NCI-H128 (cell line): ENCODE measurements at regions not wholly inside any gene's neighbourhood (a gene's known extent, or its start where the extent isn't known, plus 50 kb on each side); places are given as distances from the start of the nearest gene placed in this dataset.

Source experiments
- DNase-seq: peaks from one replicate; lab custom pipeline; 2025; ENCODE audit not compliant: unreplicated experiment; lab: John Stamatoyannopoulos, UW

- no peak for DNase-seq
Measured at GRCh38 chr9:135219676-135220600, 132.5 kb downstream of the OLFM1 start.

DNA sequence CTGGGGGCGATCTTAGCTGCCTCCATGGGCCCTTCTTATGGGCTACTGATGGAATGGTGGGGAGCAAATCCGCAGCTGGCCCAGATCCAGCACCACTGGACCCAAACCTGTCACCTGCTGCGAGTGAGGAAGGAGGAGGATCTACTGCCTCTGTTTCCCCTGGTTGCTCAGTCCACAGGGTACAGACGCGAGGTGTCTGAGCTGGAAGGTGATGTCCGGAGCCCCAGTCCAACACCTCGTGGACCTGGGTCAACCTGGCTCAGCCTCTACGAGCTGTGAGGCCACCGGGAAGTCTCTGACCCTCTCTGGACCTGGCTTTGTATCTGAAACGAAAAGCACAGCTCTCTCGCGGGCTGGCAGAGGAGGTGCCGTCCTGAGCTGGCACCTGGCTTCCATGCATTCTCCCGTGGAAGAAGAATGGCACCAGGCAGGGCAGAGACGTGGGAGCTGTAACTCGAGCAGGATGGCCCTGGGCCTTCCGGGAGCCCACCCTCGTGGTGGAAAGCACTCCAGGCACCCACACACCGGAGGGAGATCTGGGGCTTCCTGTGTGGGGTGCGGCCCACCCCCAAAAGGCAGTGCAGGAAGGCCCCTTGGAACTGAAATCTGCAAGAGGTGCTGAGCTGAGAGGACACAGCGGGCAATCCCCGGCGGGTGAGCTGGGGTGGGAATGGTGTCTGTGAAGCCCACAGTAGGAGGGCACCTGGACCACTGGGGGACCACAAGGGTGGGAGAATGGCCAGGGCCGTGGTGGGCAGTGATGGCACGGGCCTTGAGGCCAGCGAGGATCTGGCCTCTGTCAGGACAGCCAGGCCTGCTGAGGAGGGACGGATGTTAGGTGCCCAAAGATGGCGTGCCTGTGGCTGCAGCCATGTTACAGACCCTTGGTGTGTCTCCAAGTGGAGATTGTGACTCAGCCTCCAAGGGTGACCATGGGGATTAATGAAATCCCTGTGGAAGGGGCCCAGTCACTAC, 133.4 kb downstream of the OLFM1 start:
- DNase-seq: no peak

- DNase-seq: no peak
Measured at GRCh38 chr9:135221576-135221950, 134.1 kb downstream of the OLFM1 start.

DNA sequence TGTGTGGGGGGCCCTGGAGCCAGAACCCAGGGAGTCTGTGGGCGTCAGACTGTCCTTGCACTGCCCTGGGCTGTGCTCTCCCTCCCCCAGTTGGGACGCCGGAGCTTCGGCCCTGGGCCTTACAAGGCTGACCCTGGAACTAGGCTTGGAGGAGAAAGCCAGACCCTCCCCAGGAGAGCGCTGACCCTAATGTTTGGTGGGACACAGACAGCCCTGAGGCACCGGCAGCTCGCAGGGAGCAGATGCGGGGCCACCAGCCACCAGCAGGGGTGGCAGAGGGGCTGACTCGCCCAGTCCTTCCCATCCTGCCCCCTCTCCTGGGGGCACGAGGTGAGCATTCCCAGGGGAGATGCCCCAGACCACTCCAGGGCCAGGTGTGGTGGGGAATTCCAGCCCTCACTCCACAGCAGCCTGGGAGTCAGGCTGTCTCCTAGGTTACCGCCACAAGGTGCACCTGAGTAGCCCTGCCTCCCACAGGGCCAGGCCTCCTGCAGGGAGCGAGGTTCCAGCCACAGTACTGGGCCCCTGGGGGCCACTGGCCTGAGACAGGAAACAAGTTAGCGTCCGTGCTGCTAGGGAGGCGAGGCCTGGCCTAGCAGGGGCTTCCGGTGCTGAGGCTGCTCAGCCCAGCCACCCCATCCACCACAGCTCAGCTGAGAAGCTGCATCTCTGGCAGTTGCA, 134.6 kb downstream of the OLFM1 start:
- DNase-seq: no peak

- no peak for DNase-seq
Measured at GRCh38 chr9:135222881-135223760, 135.7 kb downstream of the OLFM1 start.

- no peak for DNase-seq
Measured at GRCh38 chr9:135223831-135224230, 136.4 kb downstream of the OLFM1 start.

- no peak for DNase-seq
Measured at GRCh38 chr9:135224286-135224877, 136.9 kb downstream of the OLFM1 start.

GRCh38 chr9:135224921-135225541, 137.6 kb downstream of the OLFM1 start:
- no peak for DNase-seq

DNA sequence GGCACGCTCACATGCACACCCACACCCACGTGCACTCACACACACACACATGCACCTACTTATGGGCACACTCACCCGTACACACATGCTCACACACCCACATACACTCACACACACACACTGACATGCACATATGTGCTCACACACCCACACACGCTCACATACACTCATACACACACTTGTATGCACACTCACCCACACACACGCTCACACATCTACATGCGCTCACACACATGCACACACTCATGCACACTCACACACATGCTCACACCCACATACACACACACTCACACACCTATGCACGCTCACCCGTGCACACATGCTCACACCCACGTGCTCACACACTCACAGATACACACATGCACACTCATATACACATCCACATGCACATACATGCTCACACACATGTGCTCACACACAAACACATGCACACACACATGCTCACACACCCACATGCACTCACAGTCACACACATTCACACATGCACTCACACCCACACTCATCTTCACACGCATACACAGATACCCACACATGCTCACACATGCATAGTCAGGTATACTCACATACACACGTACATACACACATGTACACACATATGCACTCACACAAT, 138.3 kb downstream of the OLFM1 start:
- DNase-seq: no peak

DNA sequence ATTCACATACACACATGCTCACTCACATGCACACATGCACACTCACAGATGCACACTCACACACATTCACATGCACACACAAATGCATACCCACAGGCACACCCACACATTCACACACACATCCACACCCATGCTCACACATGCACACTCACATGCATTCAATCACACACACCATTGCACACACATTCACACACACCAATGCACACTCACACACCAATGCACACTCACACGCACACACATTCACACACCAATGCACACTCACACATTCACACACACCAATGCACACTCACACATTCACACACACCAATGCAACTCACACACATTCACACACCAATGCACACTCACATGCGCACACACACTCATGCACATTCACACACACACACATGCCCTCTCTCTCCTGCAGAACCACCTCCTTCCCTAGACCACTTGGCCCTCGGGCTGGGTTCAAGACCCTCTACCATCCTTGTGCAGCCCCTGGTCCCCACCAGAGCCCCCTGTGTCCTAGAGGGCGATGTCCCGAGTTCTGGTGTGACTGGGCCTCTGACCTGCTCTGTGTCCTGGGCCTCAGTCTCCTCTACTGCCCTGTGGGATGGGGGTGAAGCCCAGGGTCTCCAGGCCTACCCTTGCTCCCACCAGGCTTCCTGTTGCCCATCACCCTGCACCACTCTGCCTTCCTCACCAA, 139.0 kb downstream of the OLFM1 start:
- DNase-seq: no peak

GRCh38 chr9:135227641-135228251, 140.3 kb downstream of the OLFM1 start:
- no peak for DNase-seq

DNA sequence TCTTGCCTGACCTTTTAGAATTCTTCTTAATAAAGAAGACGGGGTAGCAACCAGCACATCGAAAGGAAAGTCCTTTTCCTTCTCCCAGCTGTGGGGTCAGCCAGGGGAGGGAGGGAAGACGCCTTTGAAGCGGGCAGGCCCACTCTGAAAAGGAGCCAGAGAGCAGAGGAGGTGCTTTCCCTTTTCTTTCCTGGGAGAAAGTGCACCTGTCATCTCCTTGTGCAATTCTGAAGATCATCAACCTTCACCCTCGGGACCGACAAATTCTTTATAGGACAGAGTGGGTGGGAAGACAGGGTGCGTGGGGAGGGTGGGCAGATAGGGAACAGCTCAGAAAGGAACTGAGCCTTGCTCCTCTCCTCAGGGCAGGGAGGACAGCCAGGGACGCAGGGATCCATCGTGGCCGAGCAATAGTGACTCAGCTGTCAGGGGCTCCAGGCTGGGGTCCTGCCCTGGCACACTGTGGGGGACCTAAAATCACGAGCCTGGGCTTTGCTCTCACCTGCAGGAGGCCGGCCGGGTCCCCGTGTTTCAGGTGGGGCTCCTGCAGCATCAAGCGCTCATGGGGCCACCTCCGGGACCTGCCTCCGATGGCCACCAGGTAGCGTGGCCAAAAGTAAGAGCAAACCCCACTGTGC, 141.0 kb downstream of the OLFM1 start:
- DNase-seq: no peak

DNA sequence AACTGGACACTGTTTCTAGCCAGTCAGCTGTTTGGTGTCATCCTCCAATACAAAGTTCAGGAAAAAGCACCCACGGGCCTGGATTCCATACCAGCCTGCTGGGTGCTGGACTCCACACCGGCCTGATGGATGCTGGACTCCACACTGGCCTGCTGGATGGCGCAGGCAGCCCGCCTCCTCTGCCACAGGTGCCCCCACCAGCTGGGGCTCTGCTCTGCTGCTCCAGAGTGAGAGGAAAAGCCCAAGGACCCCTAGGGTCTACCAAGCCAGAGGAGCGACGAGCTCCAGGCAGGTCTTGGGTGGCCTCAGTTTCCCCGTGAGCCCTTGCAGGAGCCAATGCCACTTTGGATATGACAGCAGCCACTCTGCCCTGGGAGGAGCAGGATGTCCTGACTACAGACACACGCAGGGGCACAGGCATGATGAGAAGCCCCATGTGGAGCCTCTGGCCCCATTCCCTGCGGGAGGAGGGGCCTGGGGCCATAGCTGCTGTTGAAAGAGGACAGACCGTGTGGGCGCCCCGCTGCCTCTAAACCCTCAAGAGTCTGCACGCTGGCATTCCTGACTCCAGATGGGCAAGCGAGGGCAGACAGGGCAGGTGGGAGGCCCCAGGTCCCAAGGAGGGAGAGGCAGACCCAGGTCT, 141.6 kb downstream of the OLFM1 start:
- no peak for DNase-seq

DNA sequence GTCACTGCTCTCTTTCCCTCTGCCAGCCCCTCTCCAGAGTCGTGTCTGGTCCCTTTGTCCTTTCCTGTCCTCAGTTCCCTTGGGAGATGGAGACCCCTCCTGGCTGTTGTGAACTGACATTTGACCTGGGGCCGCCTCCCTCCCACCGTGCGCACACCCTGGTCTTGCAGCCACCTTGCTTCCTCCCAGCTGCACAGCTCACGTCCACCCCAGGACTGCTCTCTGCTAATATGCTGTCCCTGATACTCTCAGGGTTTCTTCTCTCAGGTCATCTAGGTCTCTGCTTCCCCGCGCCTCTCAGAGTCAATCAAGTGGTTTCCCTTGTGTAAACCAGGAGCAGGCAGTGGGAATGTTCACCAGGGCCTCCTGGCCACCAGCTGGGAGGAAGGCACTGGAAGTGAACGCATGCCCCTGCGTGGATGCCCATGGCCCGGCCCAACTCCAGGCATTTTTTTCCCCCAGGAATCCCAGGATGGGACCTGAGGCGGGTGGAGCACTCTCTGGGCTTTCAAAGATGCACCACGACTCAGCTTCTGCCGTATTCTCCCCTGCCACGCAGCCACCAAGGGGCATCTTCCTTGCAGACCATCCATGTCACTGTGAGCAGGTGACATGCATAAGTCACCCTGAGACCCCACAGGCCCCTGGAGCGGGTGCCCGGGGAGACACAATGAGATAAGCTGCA, 142.4 kb downstream of the OLFM1 start:
- no peak for DNase-seq

DNA sequence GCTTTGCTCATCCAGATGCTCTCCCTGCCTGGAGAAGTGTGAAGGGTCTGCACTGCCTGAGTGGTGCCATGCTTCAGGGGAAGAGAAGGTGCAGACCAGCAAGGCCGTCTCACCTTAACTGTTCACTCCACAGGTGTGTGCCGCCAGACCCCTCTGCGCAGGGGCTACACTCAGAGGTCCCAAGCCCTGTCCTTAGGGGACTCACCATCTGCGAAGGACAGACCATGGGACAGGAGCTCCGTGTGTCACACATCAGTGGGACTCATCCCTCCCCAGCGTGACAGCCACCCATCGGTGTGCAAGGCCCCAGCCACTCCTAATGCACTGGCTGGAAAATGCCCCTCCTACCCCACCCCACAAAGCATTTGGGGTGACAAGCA, 142.9 kb downstream of the OLFM1 start:
- no peak for DNase-seq

- DNase-seq: no peak
Measured at GRCh38 chr9:135230817-135231520, 143.5 kb downstream of the OLFM1 start.
